AG09319 (cell line): ENCODE measurements at regions not wholly inside any gene's neighbourhood (a gene's known extent, or its start where the extent isn't known, plus 50 kb on each side); places are given as distances from the start of the nearest gene placed in this dataset.

ENCODE experiments used
- DNase-seq: peaks from one replicate; pipeline ENCODE4 v3.0.0-alpha.2; 2010; ENCODE audit warnings: low read depth; ENCODE audit errors: extremely low read depth
- CTCF ChIP-seq: IDR thresholded peaks from 2 replicates; pipeline ENCODE4 v1.5.1; 2011; ENCODE audit warnings: low read depth, mild to moderate bottlenecking, inconsistent platforms, low read length, moderate library complexity

DNA sequence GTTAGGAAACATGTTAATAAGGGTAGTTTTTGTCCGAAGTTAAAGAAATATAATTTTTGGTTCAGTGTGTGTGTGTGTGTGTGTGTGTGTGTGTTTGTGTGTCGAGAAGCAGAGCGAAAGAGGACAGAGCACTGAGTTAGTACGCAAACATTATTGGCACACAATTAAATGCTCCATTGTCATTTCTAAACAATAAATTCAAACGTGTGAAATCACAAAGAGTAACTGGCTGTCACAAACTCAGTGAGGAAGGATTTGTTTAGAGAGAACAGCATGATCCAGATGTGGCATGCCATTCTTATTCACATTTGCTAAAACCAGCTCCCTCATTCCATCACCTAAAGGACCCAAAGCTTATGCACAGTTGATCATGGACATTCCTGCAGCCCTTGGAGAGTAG, 970.8 kb downstream of the DTWD2 start:
- no peak for DNase-seq

GRCh38 chr5:118016396-118016795, 972.0 kb downstream of the DTWD2 start:
- no peak for DNase-seq
- no peak for TF ChIP-seq CTCF

More for the DNA sequence above, 970.8 kb downstream of the DTWD2 start:
- TF ChIP-seq CTCF = no peak

DNA sequence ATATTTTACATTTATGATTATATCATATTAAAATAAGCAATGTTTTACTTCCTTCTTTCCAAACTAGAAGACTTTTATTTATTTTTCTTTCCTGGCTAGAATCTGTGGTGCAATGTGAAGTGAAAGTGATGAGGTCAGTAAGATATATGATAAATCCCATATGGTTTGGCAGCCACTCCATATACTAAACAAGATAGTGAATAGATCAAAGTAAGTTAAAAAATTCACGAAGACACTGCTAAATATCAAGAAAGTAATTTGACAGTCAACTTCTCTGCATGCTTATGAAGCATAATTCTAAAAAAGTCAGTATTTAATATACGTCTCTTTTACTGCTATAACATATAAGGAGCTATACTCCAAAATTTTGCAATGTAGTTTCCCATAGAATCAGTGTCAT, 972.8 kb downstream of the DTWD2 start:
- DNase-seq = no peak
- TF ChIP-seq CTCF = no peak

GRCh38 chr5:118009741-118010297, 978.5 kb downstream of the DTWD2 start:
- TF ChIP-seq CTCF = no peak
- no peak for DNase-seq

GRCh38 chr5:118008779-118009178, 979.6 kb downstream of the DTWD2 start:
- no peak for TF ChIP-seq CTCF
- no peak for DNase-seq

- TF ChIP-seq CTCF = no peak
- DNase-seq = no peak
Observed at GRCh38 chr5:118007262-118007661, 981.1 kb downstream of the DTWD2 start.

GRCh38 chr5:118006219-118006618, 982.1 kb downstream of the DTWD2 start:
- no peak for DNase-seq
- TF ChIP-seq CTCF = no peak
